ENCODE measurements at regions not wholly inside any gene's neighbourhood (a gene's known extent, or its start where the extent isn't known, plus 50 kb on each side); places are given as distances from the start of the nearest gene placed in this dataset.

DNA sequence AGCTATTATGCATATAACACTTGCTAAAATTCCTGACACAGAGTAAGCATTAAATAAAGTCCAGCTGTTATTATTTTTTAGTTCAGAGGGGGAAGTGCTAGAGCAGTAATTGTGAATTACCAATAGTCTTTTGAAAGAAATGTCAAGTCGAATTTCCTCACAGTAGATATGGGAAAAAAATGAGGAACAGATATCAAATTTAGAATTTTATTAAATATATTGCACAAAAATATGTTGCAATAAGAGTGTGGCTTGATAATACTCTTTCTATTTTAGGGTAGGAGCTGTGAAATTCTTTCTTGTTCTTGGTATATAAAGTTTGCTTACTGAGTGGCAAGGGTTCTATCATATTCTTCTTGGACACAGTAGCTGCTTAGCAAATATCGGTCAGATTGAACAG lies 181.3 kb downstream of the NFKBIZ start:
- H3K9me3 Mint-ChIP-seq: peaks cover 0 to 3% (median 0%) of the 10 kb centered on the region in 7 donors
- Histone ChIP-seq H3K27me3 (ENCODE audit: control insufficient read depth, insufficient read depth, low read length) (no peaks in the 10 kb centered on the region), H3K36me3 (ENCODE audit: control insufficient read depth, insufficient read depth, low read length) (no peaks in the 10 kb centered on the region), H3K4me3 (ENCODE audit: low read depth, low read length) (no peak overlapping the region), H3K9me3 (ENCODE audit: control insufficient read depth in 2 of 2, low read length in 2 of 2) (no peaks in the 10 kb centered on the region), H3K4me1 (ENCODE audit: control insufficient read depth, insufficient read depth, low read length, poor library complexity, severe bottlenecking) (no peaks in the 10 kb centered on the region), H3K27ac (ENCODE audit: insufficient read depth, low read length, poor library complexity, severe bottlenecking) (no peak overlapping the region)
- peaks cover 5 to 11% (median 7%) of the 10 kb centered on the region in 4 donors for H3K4me1 Mint-ChIP-seq
- DNase-seq: no peak
- H3K36me3 Mint-ChIP-seq: no peaks in the 10 kb centered on the region
- ATAC-seq (ENCODE audit: low read depth in 2 of 2): no peak
- no peaks in the 10 kb centered on the region for H3K27me3 Mint-ChIP-seq
- H3K27ac Mint-ChIP-seq: no peak overlapping the region
- H3K4me3 Mint-ChIP-seq: no peak overlapping the region

DNA sequence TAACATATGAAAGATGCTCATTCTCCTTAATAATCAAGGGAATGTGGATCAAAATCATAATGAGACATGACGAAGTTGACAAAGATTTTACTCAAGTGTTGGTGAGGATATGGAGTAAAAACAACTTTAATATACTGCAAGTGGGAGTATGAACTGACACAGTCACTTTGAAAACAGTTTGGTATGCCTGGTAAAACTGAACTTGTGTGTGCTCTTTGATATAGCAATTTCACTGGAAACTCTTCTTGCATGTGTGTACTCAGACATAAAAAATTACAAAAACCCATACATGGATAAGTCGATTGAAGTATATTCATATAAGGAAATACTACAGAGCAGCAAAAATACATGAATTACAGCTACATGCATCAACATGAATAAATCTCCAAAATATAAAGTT lies 182.5 kb downstream of the NFKBIZ start:
- Mint-ChIP-seq H3K4me1 (peaks cover 5 to 11% (median 7%) of the 10 kb centered on the region in 4 donors), H3K27me3 (no peaks in the 10 kb centered on the region)

DNA sequence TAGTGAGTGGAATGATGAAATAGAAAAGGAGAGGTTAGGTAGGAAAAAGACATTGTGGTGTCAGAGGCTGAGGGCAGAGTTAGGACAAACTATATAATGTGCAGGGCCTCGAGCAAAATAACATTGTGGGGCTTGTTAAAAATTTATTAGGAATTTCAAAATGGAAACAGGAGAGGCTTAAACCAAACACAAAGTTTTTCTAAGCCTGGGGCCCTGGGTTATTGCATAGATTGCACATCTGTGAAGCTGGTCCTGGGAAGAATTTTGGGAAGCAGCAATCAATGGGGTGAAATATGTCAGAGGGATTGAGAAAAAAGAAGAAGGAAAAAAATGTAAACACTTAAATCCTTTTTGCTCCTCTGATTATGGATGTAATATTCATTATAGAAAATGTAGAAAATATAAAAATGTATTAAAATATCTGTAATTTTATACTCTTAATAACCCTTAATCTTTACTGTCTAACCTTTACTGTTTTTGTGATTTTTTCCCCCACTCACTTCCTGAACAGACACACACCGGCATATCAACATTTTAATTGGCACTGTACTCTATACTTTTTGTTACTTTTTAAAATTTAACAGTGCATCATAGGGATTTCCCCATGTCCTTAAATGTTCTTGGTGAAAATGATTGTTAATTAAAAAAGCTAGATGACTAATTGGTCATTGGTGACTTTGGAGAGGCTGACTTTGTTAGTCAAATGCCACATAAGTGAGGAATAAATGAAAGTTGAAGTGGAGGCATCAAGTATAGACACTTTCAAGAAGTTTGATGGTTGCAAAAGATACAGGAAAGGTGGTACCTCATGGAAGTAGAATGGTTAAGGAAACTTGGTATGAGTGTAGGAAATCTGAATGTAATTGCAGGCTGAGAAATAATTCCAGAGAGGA lies 183.4 kb downstream of the NFKBIZ start:
- Mint-ChIP-seq H3K4me3 (no peak overlapping the region), H3K4me1 (peaks cover 5 to 11% (median 7%) of the 10 kb centered on the region in 4 donors), H3K9me3 (peaks cover 0 to 3% (median 0%) of the 10 kb centered on the region in 7 donors), H3K36me3 (no peaks in the 10 kb centered on the region), H3K27ac (no peak overlapping the region), H3K27me3 (no peaks in the 10 kb centered on the region)
- Histone ChIP-seq H3K27ac (ENCODE audit: insufficient read depth, low read length, poor library complexity, severe bottlenecking) (no peak overlapping the region), H3K4me3 (ENCODE audit: low read depth, low read length) (no peak overlapping the region), H3K36me3 (ENCODE audit: control insufficient read depth, insufficient read depth, low read length) (no peaks in the 10 kb centered on the region), H3K9me3 (ENCODE audit: control insufficient read depth in 2 of 2, low read length in 2 of 2) (no peaks in the 10 kb centered on the region), H3K27me3 (ENCODE audit: control insufficient read depth, insufficient read depth, low read length) (no peaks in the 10 kb centered on the region), H3K4me1 (ENCODE audit: control insufficient read depth, insufficient read depth, low read length, poor library complexity, severe bottlenecking) (no peaks in the 10 kb centered on the region)
- no peak for DNase-seq
- no peak for ATAC-seq (ENCODE audit: low read depth in 2 of 2)

More for the DNA sequence above, 182.5 kb downstream of the NFKBIZ start:
- no peak for ATAC-seq (ENCODE audit: low read depth in 2 of 2)
- no peaks in the 10 kb centered on the region for H3K9me3 ChIP-seq (ENCODE audit: control insufficient read depth in 2 of 2, low read length in 2 of 2)
- DNase-seq: no peak
- no peaks in the 10 kb centered on the region for H3K36me3 ChIP-seq (ENCODE audit: control insufficient read depth, insufficient read depth, low read length)
- no peaks in the 10 kb centered on the region for H3K27me3 ChIP-seq (ENCODE audit: control insufficient read depth, insufficient read depth, low read length)
- H3K4me3 ChIP-seq (ENCODE audit: low read depth, low read length): no peak overlapping the region
- Mint-ChIP-seq H3K27ac (no peak overlapping the region), H3K4me3 (no peak overlapping the region), H3K36me3 (no peaks in the 10 kb centered on the region), H3K9me3 (peaks cover 0 to 3% (median 0%) of the 10 kb centered on the region in 7 donors)
- no peak overlapping the region for H3K27ac ChIP-seq (ENCODE audit: insufficient read depth, low read length, poor library complexity, severe bottlenecking)
- no peaks in the 10 kb centered on the region for H3K4me1 ChIP-seq (ENCODE audit: control insufficient read depth, insufficient read depth, low read length, poor library complexity, severe bottlenecking)

DNA sequence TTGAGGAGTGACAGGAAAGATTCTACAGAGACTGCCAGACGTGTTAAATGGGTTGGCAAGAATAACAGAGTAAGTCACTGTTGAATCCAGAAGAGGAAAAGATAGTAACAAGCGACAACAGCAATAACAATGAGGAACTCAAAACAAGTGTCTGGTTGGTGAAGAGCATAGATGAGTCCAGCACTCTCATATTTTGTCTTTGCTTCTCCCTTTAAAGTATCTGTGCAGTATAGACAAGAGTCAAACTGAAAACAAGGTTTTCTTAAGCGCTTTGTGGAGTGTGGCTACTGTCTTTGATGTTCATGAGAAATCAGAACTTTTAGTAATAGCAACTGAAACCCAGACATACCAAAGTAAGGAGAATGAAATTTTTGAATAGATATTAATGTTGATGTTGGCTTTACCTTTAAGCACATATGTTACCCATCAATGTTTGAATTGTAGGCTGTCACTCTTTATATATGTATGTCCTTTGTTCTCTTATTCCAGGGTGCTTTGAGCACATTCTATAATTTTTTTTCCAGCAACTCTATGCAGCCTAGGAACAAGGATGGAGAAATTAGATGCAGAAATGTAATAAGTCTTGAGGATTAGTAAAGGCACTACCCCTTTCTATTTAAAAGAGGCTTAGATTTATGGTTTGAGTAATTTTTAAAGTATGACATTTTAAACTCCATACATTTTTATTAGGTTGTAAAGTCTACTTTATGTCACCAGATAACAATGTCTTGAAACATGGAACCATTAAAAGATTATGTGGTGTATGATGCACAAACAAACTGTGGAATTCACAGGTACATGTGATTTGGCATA lies 185.5 kb downstream of the NFKBIZ start:
- H3K27ac ChIP-seq (ENCODE audit: insufficient read depth, low read length, poor library complexity, severe bottlenecking): no peak overlapping the region
- ATAC-seq (ENCODE audit: low read depth in 2 of 2): no peak
- H3K9me3 ChIP-seq (ENCODE audit: control insufficient read depth in 2 of 2, low read length in 2 of 2): peaks cover 0 to 5% of the 10 kb centered on the region in 2 experiments
- no peaks in the 10 kb centered on the region for H3K36me3 Mint-ChIP-seq
- H3K27me3 Mint-ChIP-seq: no peaks in the 10 kb centered on the region
- no peaks in the 10 kb centered on the region for H3K27me3 ChIP-seq (ENCODE audit: control insufficient read depth, insufficient read depth, low read length)
- peaks cover 5 to 12% (median 9%) of the 10 kb centered on the region in 4 donors for H3K4me1 Mint-ChIP-seq
- no peaks in the 10 kb centered on the region for H3K4me1 ChIP-seq (ENCODE audit: control insufficient read depth, insufficient read depth, low read length, poor library complexity, severe bottlenecking)
- no peak overlapping the region for H3K27ac Mint-ChIP-seq
- peaks cover 0 to 11% (median 2%) of the 10 kb centered on the region in 7 donors for H3K9me3 Mint-ChIP-seq
- DNase-seq: peak in 1 of 3 donors; percentile 24
- H3K4me3 Mint-ChIP-seq: no peak overlapping the region
- no peaks in the 10 kb centered on the region for H3K36me3 ChIP-seq (ENCODE audit: control insufficient read depth, insufficient read depth, low read length)
- H3K4me3 ChIP-seq (ENCODE audit: low read depth, low read length): no peak overlapping the region

DNA sequence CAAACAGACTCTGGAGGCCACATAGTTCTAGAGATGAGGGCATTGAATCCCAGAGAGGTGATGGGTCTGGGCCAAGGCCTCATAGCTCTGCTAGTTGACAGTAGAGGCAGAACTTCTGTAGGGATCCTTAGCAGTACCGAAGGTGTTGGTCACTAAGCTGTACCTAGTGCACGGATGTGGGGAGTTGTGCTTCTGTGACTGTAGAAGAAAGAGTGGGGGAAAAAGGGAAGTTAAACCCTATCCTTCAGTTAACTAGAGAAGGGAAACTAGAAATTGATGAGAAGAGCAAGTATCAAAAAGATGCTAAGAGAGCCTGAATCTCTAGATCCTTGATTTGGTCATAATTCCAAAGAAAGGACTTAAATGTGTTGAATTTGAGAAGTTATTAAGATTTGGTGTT lies 186.7 kb downstream of the NFKBIZ start:
- no peak overlapping the region for H3K27ac ChIP-seq (ENCODE audit: insufficient read depth, low read length, poor library complexity, severe bottlenecking)
- H3K4me3 ChIP-seq (ENCODE audit: low read depth, low read length): no peak overlapping the region
- no peaks in the 10 kb centered on the region for H3K4me1 ChIP-seq (ENCODE audit: control insufficient read depth, insufficient read depth, low read length, poor library complexity, severe bottlenecking)
- Mint-ChIP-seq H3K27ac (peak overlapping the region in 1 of 3 donors; percentile 82), H3K4me3 (no peak overlapping the region), H3K36me3 (no peaks in the 10 kb centered on the region), H3K4me1 (peaks cover 0 to 12% (median 8%) of the 10 kb centered on the region in 4 donors), H3K27me3 (no peaks in the 10 kb centered on the region), H3K9me3 (peaks cover 0 to 14% (median 1%) of the 10 kb centered on the region in 7 donors)
- no peaks in the 10 kb centered on the region for H3K27me3 ChIP-seq (ENCODE audit: control insufficient read depth, insufficient read depth, low read length)
- no peaks in the 10 kb centered on the region for H3K36me3 ChIP-seq (ENCODE audit: control insufficient read depth, insufficient read depth, low read length)
- H3K9me3 ChIP-seq (ENCODE audit: control insufficient read depth in 2 of 2, low read length in 2 of 2): peaks cover 0 to 5% of the 10 kb centered on the region in 2 experiments
- DNase-seq (no peak), ATAC-seq (ENCODE audit: low read depth in 2 of 2) (no peak)

DNA sequence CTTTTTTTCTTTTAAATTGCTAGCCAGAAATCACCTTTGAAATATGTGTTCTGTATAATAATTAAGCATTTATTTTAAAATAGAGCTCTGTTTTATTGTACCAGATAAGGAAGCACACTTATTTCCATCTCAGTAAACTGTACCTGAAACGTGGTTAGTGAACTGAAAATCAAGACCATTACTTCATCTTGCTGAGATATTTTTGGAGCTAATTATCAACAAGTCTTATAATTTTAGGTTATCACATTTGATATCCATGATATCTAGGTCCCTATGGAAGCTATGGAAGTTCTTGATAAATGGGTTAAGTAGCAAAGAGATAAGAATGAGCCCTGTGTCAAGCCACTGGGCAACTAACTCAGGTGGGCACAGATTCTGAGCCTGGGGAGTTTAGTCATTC lies 187.2 kb downstream of the NFKBIZ start:
- no peaks in the 10 kb centered on the region for H3K27me3 ChIP-seq (ENCODE audit: control insufficient read depth, insufficient read depth, low read length)
- peaks cover 0 to 5% of the 10 kb centered on the region in 2 experiments for H3K9me3 ChIP-seq (ENCODE audit: control insufficient read depth in 2 of 2, low read length in 2 of 2)
- Mint-ChIP-seq H3K27ac (no peak overlapping the region), H3K4me3 (no peak overlapping the region), H3K36me3 (no peaks in the 10 kb centered on the region), H3K27me3 (no peaks in the 10 kb centered on the region), H3K9me3 (peaks cover 0 to 14% (median 3%) of the 10 kb centered on the region in 7 donors), H3K4me1 (peaks cover 0 to 10% (median 7%) of the 10 kb centered on the region in 4 donors)
- DNase-seq (no peak), ATAC-seq (ENCODE audit: low read depth in 2 of 2) (no peak)
- no peak overlapping the region for H3K4me3 ChIP-seq (ENCODE audit: low read depth, low read length)
- no peaks in the 10 kb centered on the region for H3K4me1 ChIP-seq (ENCODE audit: control insufficient read depth, insufficient read depth, low read length, poor library complexity, severe bottlenecking)
- no peak overlapping the region for H3K27ac ChIP-seq (ENCODE audit: insufficient read depth, low read length, poor library complexity, severe bottlenecking)
- H3K36me3 ChIP-seq (ENCODE audit: control insufficient read depth, insufficient read depth, low read length): no peaks in the 10 kb centered on the region

DNA sequence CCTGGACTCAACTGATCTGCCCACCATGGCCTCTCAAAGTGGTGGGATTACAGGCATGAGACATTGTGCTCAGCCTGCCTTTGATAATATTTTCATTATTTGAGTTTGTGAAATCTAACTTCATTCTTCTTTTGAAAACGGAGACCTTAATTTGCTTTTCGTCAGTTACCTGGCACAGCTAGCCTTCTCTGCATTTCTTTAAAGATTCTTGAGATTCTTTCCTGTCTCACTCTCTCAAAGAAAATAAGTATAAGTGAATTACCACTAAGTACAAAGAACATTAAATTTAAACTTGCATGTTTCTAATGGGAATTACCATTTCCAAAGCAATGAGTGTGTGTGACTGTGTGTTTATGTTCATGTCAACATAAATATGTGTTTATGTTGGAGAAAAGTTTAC lies 187.9 kb downstream of the NFKBIZ start:
- Histone ChIP-seq H3K9me3 (ENCODE audit: control insufficient read depth in 2 of 2, low read length in 2 of 2) (peaks cover 0 to 5% of the 10 kb centered on the region in 2 experiments), H3K4me3 (ENCODE audit: low read depth, low read length) (no peak overlapping the region), H3K4me1 (ENCODE audit: control insufficient read depth, insufficient read depth, low read length, poor library complexity, severe bottlenecking) (no peaks in the 10 kb centered on the region), H3K27me3 (ENCODE audit: control insufficient read depth, insufficient read depth, low read length) (no peaks in the 10 kb centered on the region), H3K27ac (ENCODE audit: insufficient read depth, low read length, poor library complexity, severe bottlenecking) (no peak overlapping the region), H3K36me3 (ENCODE audit: control insufficient read depth, insufficient read depth, low read length) (no peaks in the 10 kb centered on the region)
- ATAC-seq (ENCODE audit: low read depth in 2 of 2) (no peak), DNase-seq (no peak)
- no peak overlapping the region for H3K27ac Mint-ChIP-seq
- no peak overlapping the region for H3K4me3 Mint-ChIP-seq
- peaks cover 0 to 10% (median 7%) of the 10 kb centered on the region in 4 donors for H3K4me1 Mint-ChIP-seq
- peaks cover 0 to 14% (median 3%) of the 10 kb centered on the region in 7 donors for H3K9me3 Mint-ChIP-seq
- H3K27me3 Mint-ChIP-seq: no peaks in the 10 kb centered on the region
- H3K36me3 Mint-ChIP-seq: no peaks in the 10 kb centered on the region
